ENCODE measurements at regions not wholly inside any gene's neighbourhood (a gene's known extent, or its start where the extent isn't known, plus 50 kb on each side); places are given as distances from the start of the nearest gene placed in this dataset.
"Not testable (repeated sequence)": the region's sequence is repeated elsewhere in the genome, so short reads cannot be mapped to it uniquely, and the experiment has no call there.

DNA sequence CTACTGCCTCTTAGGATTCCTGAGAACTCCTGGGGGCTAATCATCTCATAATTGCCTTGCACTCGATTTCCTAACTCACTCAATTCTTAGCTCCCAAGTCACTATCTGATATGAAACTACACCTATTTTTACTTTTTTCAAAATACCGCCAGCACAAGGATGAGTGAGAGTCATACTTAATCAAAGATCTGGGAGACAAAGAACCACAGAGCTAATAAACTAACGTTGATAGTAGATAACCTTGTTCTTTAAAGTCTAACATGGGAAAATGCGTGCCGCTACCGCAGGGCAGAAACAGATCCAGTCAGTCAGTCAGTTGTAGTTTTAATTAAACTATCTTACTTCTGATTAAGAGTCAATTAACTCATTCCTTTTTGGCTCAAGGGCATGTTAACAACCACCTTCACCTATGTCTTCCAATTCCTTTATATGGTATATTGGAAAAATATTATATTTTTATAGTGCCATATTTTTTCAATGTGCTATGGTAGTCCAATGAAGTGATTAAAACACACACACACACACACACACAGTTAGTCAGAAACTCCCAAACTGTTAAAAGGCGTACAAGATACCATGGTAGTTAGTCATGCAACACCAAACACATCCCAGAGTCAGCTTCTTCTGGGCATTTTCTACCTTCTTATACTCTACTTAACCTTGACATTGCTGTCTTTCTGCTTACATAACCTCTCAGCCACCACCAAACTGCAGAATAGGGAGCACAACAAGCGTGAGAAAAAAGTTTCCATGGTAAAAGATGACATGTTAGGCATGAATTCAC, 114.0 kb downstream of the KLHL28 start:
- TF ChIP-seq, protein P1, sequence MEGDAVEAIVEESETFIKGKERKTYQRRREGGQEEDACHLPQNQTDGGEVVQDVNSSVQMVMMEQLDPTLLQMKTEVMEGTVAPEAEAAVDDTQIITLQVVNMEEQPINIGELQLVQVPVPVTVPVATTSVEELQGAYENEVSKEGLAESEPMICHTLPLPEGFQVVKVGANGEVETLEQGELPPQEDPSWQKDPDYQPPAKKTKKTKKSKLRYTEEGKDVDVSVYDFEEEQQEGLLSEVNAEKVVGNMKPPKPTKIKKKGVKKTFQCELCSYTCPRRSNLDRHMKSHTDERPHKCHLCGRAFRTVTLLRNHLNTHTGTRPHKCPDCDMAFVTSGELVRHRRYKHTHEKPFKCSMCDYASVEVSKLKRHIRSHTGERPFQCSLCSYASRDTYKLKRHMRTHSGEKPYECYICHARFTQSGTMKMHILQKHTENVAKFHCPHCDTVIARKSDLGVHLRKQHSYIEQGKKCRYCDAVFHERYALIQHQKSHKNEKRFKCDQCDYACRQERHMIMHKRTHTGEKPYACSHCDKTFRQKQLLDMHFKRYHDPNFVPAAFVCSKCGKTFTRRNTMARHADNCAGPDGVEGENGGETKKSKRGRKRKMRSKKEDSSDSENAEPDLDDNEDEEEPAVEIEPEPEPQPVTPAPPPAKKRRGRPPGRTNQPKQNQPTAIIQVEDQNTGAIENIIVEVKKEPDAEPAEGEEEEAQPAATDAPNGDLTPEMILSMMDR (conservative IDR thresholded peaks at IDR 0.05; ENCODE audit: low read depth, low read length) = no peak
- Histone ChIP-seq H3K79me2 (ENCODE audit: insufficient read depth, low read depth) (no peaks in the 10 kb centered on the region), H3K27me3 (ENCODE audit: insufficient read depth, low read depth) (no peaks in the 10 kb centered on the region), H3K4me2 (no peak overlapping the region), H3K9ac (no peak overlapping the region), H3K36me3 (ENCODE audit: insufficient read depth) (no peaks in the 10 kb centered on the region), H3K4me1 (ENCODE audit: low read depth, poor library complexity, severe bottlenecking) (no peaks in the 10 kb centered on the region), H3K27ac (no peak overlapping the region), H3K4me3 (IDR thresholded peaks at IDR 0.05; ENCODE audit: insufficient read depth, low read depth, low read length) (no peak overlapping the region), H2AFZ (ENCODE audit: low read depth) (no peak overlapping the region), H4K20me1 (ENCODE audit: insufficient read depth) (no peaks in the 10 kb centered on the region)

DNA sequence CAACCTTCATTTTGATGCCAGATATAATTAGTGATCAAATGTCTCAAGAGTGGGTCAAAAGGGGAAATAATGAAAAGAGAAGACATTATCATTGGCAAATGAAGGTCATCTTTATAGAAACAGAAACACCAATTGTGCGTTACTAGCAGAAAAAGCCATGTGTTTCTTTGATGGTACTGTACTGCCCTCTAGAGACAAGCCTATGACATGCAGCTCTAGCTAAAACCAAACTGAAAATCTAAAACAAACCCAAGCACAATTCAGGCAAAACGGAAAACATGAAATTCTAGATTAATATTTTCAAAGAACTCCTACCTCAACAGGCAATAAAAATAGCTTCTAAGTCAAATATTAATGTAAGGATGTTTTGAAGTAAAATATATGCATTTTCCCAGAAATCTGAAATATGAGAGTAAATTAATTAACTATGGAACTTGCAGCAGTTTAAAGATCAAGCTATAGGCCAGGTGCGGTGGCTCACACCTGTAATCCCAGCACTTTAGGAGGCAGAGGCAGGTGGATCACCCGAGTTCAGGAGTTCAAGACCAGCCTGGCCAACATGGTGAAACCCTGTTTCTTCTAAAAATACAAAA, 115.4 kb downstream of the KLHL28 start:
- TF ChIP-seq, protein P1 (conservative IDR thresholded peaks at IDR 0.05; ENCODE audit: low read depth, low read length) = peak; percentile 73
- Histone ChIP-seq H3K4me2 (no peak overlapping the region), H3K79me2 (ENCODE audit: insufficient read depth, low read depth) (no peaks in the 10 kb centered on the region), H4K20me1 (ENCODE audit: insufficient read depth) (no peaks in the 10 kb centered on the region), H3K36me3 (ENCODE audit: insufficient read depth) (no peaks in the 10 kb centered on the region), H2AFZ (ENCODE audit: low read depth) (no peak overlapping the region), H3K27me3 (ENCODE audit: insufficient read depth, low read depth) (no peaks in the 10 kb centered on the region), H3K4me1 (ENCODE audit: low read depth, poor library complexity, severe bottlenecking) (no peaks in the 10 kb centered on the region), H3K4me3 (IDR thresholded peaks at IDR 0.05; ENCODE audit: insufficient read depth, low read depth, low read length) (no peak overlapping the region), H3K9ac (no peak overlapping the region), H3K27ac (no peak overlapping the region)

DNA sequence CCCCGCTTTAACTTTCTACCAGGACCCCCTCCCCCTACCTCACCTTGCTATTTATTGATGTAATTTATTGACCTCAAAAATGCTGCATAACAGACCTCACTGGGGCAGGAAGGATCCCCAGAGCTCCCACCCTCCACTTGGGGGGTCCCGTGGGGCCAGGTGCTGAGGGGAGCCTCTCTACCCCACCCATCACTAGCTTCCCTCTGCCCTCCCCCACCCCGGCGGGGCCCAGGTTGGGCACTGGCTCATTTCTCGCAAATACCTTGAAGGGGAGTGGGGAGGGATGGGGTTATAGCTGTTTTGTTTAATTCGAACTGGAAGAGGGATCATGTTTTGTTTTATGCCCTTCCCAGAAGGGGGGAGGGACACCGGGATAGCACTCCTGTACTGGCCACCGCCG, 125.8 kb downstream of the KLHL28 start:
- H3K27ac ChIP-seq; H2AFZ ChIP-seq (ENCODE audit: low read depth); H3K79me2 ChIP-seq (ENCODE audit: insufficient read depth, low read depth); H3K36me3 ChIP-seq (ENCODE audit: insufficient read depth); H3K9ac ChIP-seq; H4K20me1 ChIP-seq (ENCODE audit: insufficient read depth); H3K4me3 ChIP-seq (IDR thresholded peaks at IDR 0.05; ENCODE audit: insufficient read depth, low read depth, low read length); H3K27me3 ChIP-seq (ENCODE audit: insufficient read depth, low read depth); H3K4me2 ChIP-seq; H3K4me1 ChIP-seq (ENCODE audit: low read depth, poor library complexity, severe bottlenecking): not testable (repeated sequence)

DNA sequence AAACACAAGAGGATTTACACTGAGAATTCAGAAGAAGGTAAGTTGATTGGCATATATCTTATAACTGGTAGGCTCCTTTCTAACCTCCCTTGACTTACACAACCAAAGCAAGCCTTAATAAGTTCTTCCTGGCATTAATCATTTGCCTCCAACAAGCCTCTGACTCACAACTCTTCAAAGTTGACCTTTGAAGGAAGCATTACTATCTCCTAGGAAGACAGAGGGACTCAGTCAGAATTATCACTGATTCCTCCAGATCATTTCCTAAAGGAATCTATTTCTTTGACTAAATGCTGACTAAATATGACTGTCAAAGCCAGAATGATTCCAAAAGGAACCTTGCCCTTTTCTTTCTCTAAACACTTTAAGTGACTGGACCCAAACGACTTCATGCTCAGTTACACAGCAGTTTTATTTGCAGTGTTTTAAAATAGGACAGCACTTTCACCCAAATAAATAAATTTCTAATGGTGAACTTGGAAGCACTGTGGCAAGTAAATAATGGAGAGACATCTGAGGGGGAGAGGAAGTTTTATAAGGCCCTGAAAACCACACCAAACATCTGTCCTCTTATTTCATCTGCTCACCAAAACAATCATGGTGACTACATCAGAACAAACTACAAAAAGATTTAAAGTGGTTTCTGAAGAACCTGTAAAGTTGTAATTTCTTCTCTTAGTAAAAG, 128.2 kb downstream of the KLHL28 start:
- TF ChIP-seq, protein P1 (conservative IDR thresholded peaks at IDR 0.05; ENCODE audit: low read depth, low read length) = no peak
- Histone ChIP-seq H3K9ac (no peak overlapping the region), H3K4me2 (no peak overlapping the region), H3K4me3 (IDR thresholded peaks at IDR 0.05; ENCODE audit: insufficient read depth, low read depth, low read length) (no peak overlapping the region), H2AFZ (ENCODE audit: low read depth) (no peak overlapping the region), H3K4me1 (ENCODE audit: low read depth, poor library complexity, severe bottlenecking) (no peaks in the 10 kb centered on the region), H4K20me1 (ENCODE audit: insufficient read depth) (no peaks in the 10 kb centered on the region), H3K79me2 (ENCODE audit: insufficient read depth, low read depth) (no peaks in the 10 kb centered on the region), H3K27me3 (ENCODE audit: insufficient read depth, low read depth) (no peaks in the 10 kb centered on the region), H3K36me3 (ENCODE audit: insufficient read depth) (no peaks in the 10 kb centered on the region), H3K27ac (no peak overlapping the region)
